Heart left ventricle (tissue), 13 donors: ENCODE measurements at regions not wholly inside any gene's neighbourhood (a gene's known extent, or its start where the extent isn't known, plus 50 kb on each side); places are given as distances from the start of the nearest gene placed in this dataset.

ENCODE experiments used
- CTCF ChIP-seq, 12 donors: fragments of 200-600 bp; sonication (generic) in 4 of 12; IDR thresholded peaks; one replicate each; pipeline versions ENCODE4 v1.5.0 to v1.8.0; 2018 to 2022; ENCODE audit warnings: antibody characterized with exemption in 12 of 12, mild to moderate bottlenecking in 5 of 12
- POLR2A ChIP-seq, 2 donors: fragments of 450-650 bp; IDR thresholded peaks; one replicate each; pipeline ENCODE4 v1.6.1; 2017; ENCODE audit warnings: antibody characterized with exemption in 2 of 2, mild to moderate bottlenecking in 2 of 2, moderate library complexity in 2 of 2
- donor health status: ischemic (EF 13 %, LVEDD 7.1; RV severe dilation, severe dysfunction).
- donor health status: DM: no; HTN: yes; CAD: no.
- donor health status: DM: no; HTN: no; CAD: no.
- donor health status: ischemic (EF 25% LVEDD 6.9; RV normal size, moderate dysfunction).
- donor health status: ischemic (EF 25% LVEDD 5.7; RV mildly dilated, moderate dysfunction).
- donor health status: ischemic (EF 35%, LVEDD 5.7; RV mildly dilated, moderate dysfunction).
- donor health status: nonischemic (EF 11% LVEDD 7.7; RV severe dilation, severe dysfunction).
- donor health status: DM: yes; HTN: yes; CAD: no.
- donor health status: PGD.
- donor health status: ischemic (EF 29% LVEDD 5.4; RV normal size, mild dysfunction).
- donor health status: nonischemic (EF 23%, LVEDD 6.1; RV moderate dilation, normal function).

- no peak for TF ChIP-seq POLR2A (IDR thresholded peaks at IDR 0.05)
- no peak for TF ChIP-seq CTCF (IDR thresholded peaks at IDR 0.05)
Observed at GRCh38 chr13:76804801-76805200, 81.4 kb downstream of the KCTD12 start.
